Esophagus squamous epithelium (tissue), 4 donors: ENCODE measurements at regions not wholly inside any gene's neighbourhood (a gene's known extent, or its start where the extent isn't known, plus 50 kb on each side); places are given as distances from the start of the nearest gene placed in this dataset.

Source experiments
- CTCF ChIP-seq, 6 experiments: fragments of 450-650 bp in 4 of 6; fragments of 200-600 bp in 2 of 6; sonication (generic) in 2 of 6; IDR thresholded peaks; one replicate each; pipeline ENCODE4 v1.5.1; 2016 to 2019; ENCODE audit warnings: antibody characterized with exemption in 6 of 6, mild to moderate bottlenecking in 4 of 6, moderate library complexity in 4 of 6
- POLR2A ChIP-seq, 4 donors: fragments of 450-650 bp; IDR thresholded peaks; one replicate each; pipeline ENCODE4 v1.6.1; 2017; ENCODE audit warnings: antibody characterized with exemption in 4 of 4, mild to moderate bottlenecking in 4 of 4, moderate library complexity in 3 of 4

DNA sequence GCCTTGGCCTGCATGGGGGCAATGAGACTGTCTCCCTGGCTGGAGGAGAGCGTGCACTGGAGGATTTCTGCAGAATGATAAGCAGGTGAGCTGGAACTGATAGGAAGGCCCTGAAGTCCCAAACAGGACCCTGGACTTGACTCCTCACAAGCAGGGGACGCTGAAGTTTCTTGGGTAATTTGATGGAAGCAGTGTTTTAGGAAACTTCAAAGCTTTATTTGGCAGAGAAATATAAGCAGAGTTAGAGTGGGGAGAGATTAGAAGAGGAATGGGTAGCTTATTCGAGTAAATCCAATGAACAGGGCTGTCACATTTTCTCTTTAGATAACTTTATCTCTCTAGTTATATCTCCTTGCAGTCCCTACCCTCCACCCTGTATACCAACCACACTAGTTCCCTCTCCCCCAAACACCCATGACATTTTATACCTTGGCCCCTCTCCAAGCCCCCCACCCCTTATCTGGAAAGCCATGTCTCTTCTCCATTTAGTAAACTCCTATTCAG lies 73.6 kb upstream of the IGFBP5 start:
- TF ChIP-seq POLR2A (IDR thresholded peaks at IDR 0.05) (no peak), CTCF (IDR thresholded peaks at IDR 0.05) (no peak)
